Type B pancreatic cell (in vitro differentiated cells): ENCODE measurements at regions not wholly inside any gene's neighbourhood (a gene's known extent, or its start where the extent isn't known, plus 50 kb on each side); places are given as distances from the start of the nearest gene placed in this dataset.

Experiments used
- DNase-seq: peaks from one replicate; pipeline ENCODE4 v3.0.0; 2021; ENCODE audit warnings: mixed read lengths; ENCODE audit not compliant: unreplicated experiment; ENCODE audit errors: extremely low spot score
- H3K27ac Mint-ChIP-seq: 2 replicates; pipeline ENCODE4 v1.8.0; 2021; ENCODE audit warnings: mild to moderate bottlenecking, mixed read lengths
- H3K27me3 Mint-ChIP-seq: 2 replicates; pipeline ENCODE4 v1.8.0; 2021; ENCODE audit warnings: mixed read lengths
- H3K36me3 Mint-ChIP-seq: 2 replicates; pipeline ENCODE4 v1.8.0; 2021; ENCODE audit warnings: mixed read lengths
- H3K4me1 Mint-ChIP-seq: one replicate; pipeline ENCODE4 v1.8.0; 2021; ENCODE audit warnings: mixed read lengths; ENCODE audit not compliant: unreplicated experiment
- H3K4me3 Mint-ChIP-seq: 2 replicates; pipeline ENCODE4 v1.8.0; 2021; ENCODE audit warnings: mild to moderate bottlenecking, mixed read lengths
- H3K9me3 Mint-ChIP-seq: 2 replicates; pipeline ENCODE4 v1.8.0; 2021; ENCODE audit warnings: mixed read lengths
- CTCF ChIP-seq: fragments of 200-600 bp; sonication (generic); conservative IDR thresholded peaks from 2 replicates; pipeline ENCODE4 v1.5.0; 2021; ENCODE audit warnings: antibody characterized with exemption, mild to moderate bottlenecking

- Mint-ChIP-seq H3K27ac (no peak overlapping the region), H3K36me3 (no peaks in the 10 kb centered on the region), H3K4me1 (peaks cover 6% of the 10 kb centered on the region), H3K4me3 (no peak overlapping the region), H3K9me3 (no peaks in the 10 kb centered on the region), H3K27me3 (peaks cover 9% of the 10 kb centered on the region)
- TF ChIP-seq CTCF, result no peak
- DNase-seq, result peak; percentile 53
Measured at GRCh38 chr13:111394211-111394922, 73.9 kb downstream of the TEX29 start.

GRCh38 chr13:111395511-111396393 is 75.3 kb downstream of the TEX29 start:
- no peaks in the 10 kb centered on the region for H3K9me3 Mint-ChIP-seq
- H3K4me3 Mint-ChIP-seq, result no peak overlapping the region
- peaks cover 6% of the 10 kb centered on the region for H3K4me1 Mint-ChIP-seq
- no peak for TF ChIP-seq CTCF
- H3K27me3 Mint-ChIP-seq, result peaks cover 14% of the 10 kb centered on the region
- no peaks in the 10 kb centered on the region for H3K36me3 Mint-ChIP-seq
- DNase-seq, result peak; percentile 62
- H3K27ac Mint-ChIP-seq, result no peak overlapping the region

GRCh38 chr13:111396457-111396856 is 76.0 kb downstream of the TEX29 start:
- H3K4me3 Mint-ChIP-seq, result no peak overlapping the region
- DNase-seq, result peak; percentile 20
- H3K27ac Mint-ChIP-seq, result no peak overlapping the region
- no peaks in the 10 kb centered on the region for H3K9me3 Mint-ChIP-seq
- H3K27me3 Mint-ChIP-seq, result peaks cover 17% of the 10 kb centered on the region
- no peak for TF ChIP-seq CTCF
- H3K36me3 Mint-ChIP-seq, result no peaks in the 10 kb centered on the region
- peaks cover 6% of the 10 kb centered on the region for H3K4me1 Mint-ChIP-seq

GRCh38 chr13:111397202-111397880 is 76.9 kb downstream of the TEX29 start:
- H3K36me3 Mint-ChIP-seq, result no peaks in the 10 kb centered on the region

More at GRCh38 chr13:111397202-111397880, 76.9 kb downstream of the TEX29 start:
- Mint-ChIP-seq H3K4me3 (no peak overlapping the region), H3K27me3 (peaks cover 21% of the 10 kb centered on the region), H3K27ac (no peak overlapping the region), H3K9me3 (no peaks in the 10 kb centered on the region), H3K4me1 (peaks cover 4% of the 10 kb centered on the region)
- peak; percentile 67 for DNase-seq
- TF ChIP-seq CTCF, result no peak
